ENCODE measurements at regions not wholly inside any gene's neighbourhood (a gene's known extent, or its start where the extent isn't known, plus 50 kb on each side); places are given as distances from the start of the nearest gene placed in this dataset.

DNA sequence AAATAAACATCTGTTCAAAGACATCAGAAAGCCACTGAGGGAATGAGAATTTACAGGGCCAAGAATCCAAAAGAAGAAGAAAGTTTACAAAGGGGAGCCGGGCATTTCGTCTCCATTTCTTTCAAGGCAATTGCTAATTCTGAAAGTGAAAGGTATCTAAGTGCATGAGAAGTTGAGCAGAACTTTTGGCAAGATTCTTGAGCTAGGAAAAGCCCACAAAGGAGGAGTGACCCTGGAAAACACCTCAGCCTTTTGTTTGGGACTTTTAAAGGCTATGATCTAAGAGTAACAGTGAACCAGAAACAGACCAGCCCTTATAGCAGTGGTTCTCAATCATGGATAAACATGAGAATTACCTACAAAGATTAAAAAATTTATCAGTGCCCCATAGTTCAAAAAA lies 87.4 kb downstream of the MDH1 start:
- Histone ChIP-seq H3K4me2 (ENCODE audit: low read length) (no peak overlapping the region), H3K27me3 (ENCODE audit: insufficient read depth, low read length) (no peaks in the 10 kb centered on the region), H4K20me1 (ENCODE audit: insufficient read depth, low read length) (no peaks in the 10 kb centered on the region), H3K27ac (ENCODE audit: low read depth, low read length, poor library complexity, severe bottlenecking) (no peak overlapping the region), H2AFZ (ENCODE audit: low read length) (no peak overlapping the region), H3K4me3 (ENCODE audit: low read depth, low read length, poor library complexity, severe bottlenecking) (no peak overlapping the region), H3K36me3 (ENCODE audit: insufficient read depth, low read length) (no peaks in the 10 kb centered on the region), H3K9me3 (ENCODE audit: low read length) (no peaks in the 10 kb centered on the region), H3K4me1 (ENCODE audit: insufficient read depth, low read length, severe bottlenecking) (no peaks in the 10 kb centered on the region), H3F3A (ENCODE audit: insufficient read depth, low read length) (no peaks in the 10 kb centered on the region), H3K79me2 (ENCODE audit: insufficient read depth, low read length) (no peaks in the 10 kb centered on the region), H3K9me2 (ENCODE audit: low read depth, low read length) (no peaks in the 10 kb centered on the region), H3K9ac (ENCODE audit: low read length) (no peak overlapping the region)
- TF ChIP-seq EZH2 (IDR thresholded peaks at IDR 0.05; ENCODE audit: borderline replicate concordance, low read length), result no peak
- TF ChIP-seq, protein P1, sequence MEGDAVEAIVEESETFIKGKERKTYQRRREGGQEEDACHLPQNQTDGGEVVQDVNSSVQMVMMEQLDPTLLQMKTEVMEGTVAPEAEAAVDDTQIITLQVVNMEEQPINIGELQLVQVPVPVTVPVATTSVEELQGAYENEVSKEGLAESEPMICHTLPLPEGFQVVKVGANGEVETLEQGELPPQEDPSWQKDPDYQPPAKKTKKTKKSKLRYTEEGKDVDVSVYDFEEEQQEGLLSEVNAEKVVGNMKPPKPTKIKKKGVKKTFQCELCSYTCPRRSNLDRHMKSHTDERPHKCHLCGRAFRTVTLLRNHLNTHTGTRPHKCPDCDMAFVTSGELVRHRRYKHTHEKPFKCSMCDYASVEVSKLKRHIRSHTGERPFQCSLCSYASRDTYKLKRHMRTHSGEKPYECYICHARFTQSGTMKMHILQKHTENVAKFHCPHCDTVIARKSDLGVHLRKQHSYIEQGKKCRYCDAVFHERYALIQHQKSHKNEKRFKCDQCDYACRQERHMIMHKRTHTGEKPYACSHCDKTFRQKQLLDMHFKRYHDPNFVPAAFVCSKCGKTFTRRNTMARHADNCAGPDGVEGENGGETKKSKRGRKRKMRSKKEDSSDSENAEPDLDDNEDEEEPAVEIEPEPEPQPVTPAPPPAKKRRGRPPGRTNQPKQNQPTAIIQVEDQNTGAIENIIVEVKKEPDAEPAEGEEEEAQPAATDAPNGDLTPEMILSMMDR (IDR thresholded peaks at IDR 0.05; ENCODE audit: low read length), result no peak

DNA sequence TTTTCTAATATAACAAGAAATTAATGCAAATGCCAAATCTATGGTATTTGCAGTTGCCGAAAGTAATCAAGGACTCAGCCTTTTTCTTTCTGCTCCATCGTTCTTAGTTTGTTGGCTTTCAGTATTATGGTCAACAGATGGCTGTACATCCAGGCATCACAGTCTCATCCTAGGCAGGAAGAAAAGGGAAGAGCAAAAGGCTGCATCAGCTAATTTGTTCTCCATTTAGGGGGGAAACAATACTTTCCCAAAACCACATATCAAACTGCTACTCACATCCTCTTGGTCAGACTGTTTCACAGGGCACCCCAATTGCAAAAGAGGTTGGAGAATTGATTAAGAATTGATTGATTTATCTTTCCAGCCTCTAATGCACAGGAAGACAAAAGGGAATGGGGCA lies 89.3 kb downstream of the MDH1 start:
- H3K79me2 ChIP-seq (ENCODE audit: insufficient read depth, low read length), result no peaks in the 10 kb centered on the region
- H3K9me2 ChIP-seq (ENCODE audit: low read depth, low read length), result no peaks in the 10 kb centered on the region
- TF ChIP-seq, protein P1 (IDR thresholded peaks at IDR 0.05; ENCODE audit: low read length), result no peak
- TF ChIP-seq EZH2 (IDR thresholded peaks at IDR 0.05; ENCODE audit: borderline replicate concordance, low read length), result no peak
- H3K27me3 ChIP-seq (ENCODE audit: insufficient read depth, low read length), result no peaks in the 10 kb centered on the region
- H3K4me2 ChIP-seq (ENCODE audit: low read length), result no peak overlapping the region
- no peaks in the 10 kb centered on the region for H3K4me1 ChIP-seq (ENCODE audit: insufficient read depth, low read length, severe bottlenecking)
- no peak overlapping the region for H2AFZ ChIP-seq (ENCODE audit: low read length)
- no peak overlapping the region for H3K9ac ChIP-seq (ENCODE audit: low read length)
- no peaks in the 10 kb centered on the region for H3K9me3 ChIP-seq (ENCODE audit: low read length)
- no peaks in the 10 kb centered on the region for H4K20me1 ChIP-seq (ENCODE audit: insufficient read depth, low read length)
- H3K4me3 ChIP-seq (ENCODE audit: low read depth, low read length, poor library complexity, severe bottlenecking), result no peak overlapping the region
- no peaks in the 10 kb centered on the region for H3F3A ChIP-seq (ENCODE audit: insufficient read depth, low read length)
- H3K27ac ChIP-seq (ENCODE audit: low read depth, low read length, poor library complexity, severe bottlenecking), result no peak overlapping the region
- no peaks in the 10 kb centered on the region for H3K36me3 ChIP-seq (ENCODE audit: insufficient read depth, low read length)

DNA sequence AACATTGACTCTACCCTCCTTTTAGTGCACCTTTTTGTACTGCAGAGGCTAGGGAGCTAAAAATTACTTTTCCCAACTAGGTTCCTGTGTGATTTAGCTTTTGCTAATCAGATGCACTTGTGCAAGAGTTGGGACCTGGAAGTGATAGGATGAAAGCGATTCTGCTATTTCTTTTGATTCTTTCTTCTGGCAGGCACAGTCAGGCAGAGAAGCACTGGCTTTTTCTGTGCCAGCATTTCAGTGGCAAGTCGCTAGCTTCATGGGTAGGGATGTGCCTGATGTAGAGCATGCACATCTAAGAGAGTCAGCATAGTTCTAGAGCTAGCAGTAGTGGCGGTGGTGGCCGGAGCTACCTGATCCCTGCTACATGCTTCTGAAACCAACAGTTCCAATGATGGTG lies 89.8 kb downstream of the MDH1 start:
- no peak overlapping the region for H2AFZ ChIP-seq (ENCODE audit: low read length)
- no peaks in the 10 kb centered on the region for H3K9me3 ChIP-seq (ENCODE audit: low read length)
- TF ChIP-seq, protein P1 (IDR thresholded peaks at IDR 0.05; ENCODE audit: low read length), result no peak
- no peak for TF ChIP-seq EZH2 (IDR thresholded peaks at IDR 0.05; ENCODE audit: borderline replicate concordance, low read length)
- H3K9me2 ChIP-seq (ENCODE audit: low read depth, low read length), result no peaks in the 10 kb centered on the region
- no peaks in the 10 kb centered on the region for H4K20me1 ChIP-seq (ENCODE audit: insufficient read depth, low read length)
- H3K4me3 ChIP-seq (ENCODE audit: low read depth, low read length, poor library complexity, severe bottlenecking), result no peak overlapping the region
- no peak overlapping the region for H3K9ac ChIP-seq (ENCODE audit: low read length)
- no peak overlapping the region for H3K27ac ChIP-seq (ENCODE audit: low read depth, low read length, poor library complexity, severe bottlenecking)
- no peaks in the 10 kb centered on the region for H3K79me2 ChIP-seq (ENCODE audit: insufficient read depth, low read length)
- no peaks in the 10 kb centered on the region for H3K4me1 ChIP-seq (ENCODE audit: insufficient read depth, low read length, severe bottlenecking)
- H3K4me2 ChIP-seq (ENCODE audit: low read length), result no peak overlapping the region
- H3K27me3 ChIP-seq (ENCODE audit: insufficient read depth, low read length), result no peaks in the 10 kb centered on the region
- H3F3A ChIP-seq (ENCODE audit: insufficient read depth, low read length), result no peaks in the 10 kb centered on the region
- no peaks in the 10 kb centered on the region for H3K36me3 ChIP-seq (ENCODE audit: insufficient read depth, low read length)
